ENCODE measurements at regions not wholly inside any gene's neighbourhood (a gene's known extent, or its start where the extent isn't known, plus 50 kb on each side); places are given as distances from the start of the nearest gene placed in this dataset.

- no peak for DNase-seq (ENCODE audit: low spot score)
- no peak overlapping the region for H3K4me3 ChIP-seq
- no peak for TF ChIP-seq CTCF (IDR thresholded peaks at IDR 0.05)
- no peak overlapping the region for H3K27ac ChIP-seq
Measured at GRCh38 chr2:107645586-107645985, 181.1 kb upstream of the RGPD4 start.

- Histone ChIP-seq H3K4me3 (no peak overlapping the region), H3K27ac (no peak overlapping the region)
- no peak for TF ChIP-seq CTCF (IDR thresholded peaks at IDR 0.05)
- DNase-seq (ENCODE audit: low spot score), result no peak
Measured at GRCh38 chr2:107648781-107649404, 177.8 kb upstream of the RGPD4 start.

- no peak for DNase-seq (ENCODE audit: low spot score)
- Histone ChIP-seq H3K27ac (no peak overlapping the region), H3K4me3 (no peak overlapping the region)
- TF ChIP-seq CTCF (IDR thresholded peaks at IDR 0.05), result no peak
Measured at GRCh38 chr2:107657049-107657448, 169.6 kb upstream of the RGPD4 start.

- Histone ChIP-seq H3K4me3 (no peak overlapping the region), H3K27ac (no peak overlapping the region)
- no peak for TF ChIP-seq CTCF (IDR thresholded peaks at IDR 0.05)
- no peak for DNase-seq (ENCODE audit: low spot score)
Measured at GRCh38 chr2:107663632-107664031, 163.1 kb upstream of the RGPD4 start.

- DNase-seq (ENCODE audit: low spot score), result no peak
- TF ChIP-seq CTCF (IDR thresholded peaks at IDR 0.05), result no peak
- H3K4me3 ChIP-seq, result no peak overlapping the region
- no peak overlapping the region for H3K27ac ChIP-seq
Measured at GRCh38 chr2:107669335-107669734, 157.4 kb upstream of the RGPD4 start.

GRCh38 chr2:107681936-107682335, 144.8 kb upstream of the RGPD4 start:
- Histone ChIP-seq H3K27ac (no peak overlapping the region), H3K4me3 (no peak overlapping the region)
- no peak for TF ChIP-seq CTCF (IDR thresholded peaks at IDR 0.05)
- no peak for DNase-seq (ENCODE audit: low spot score)

GRCh38 chr2:107684421-107684820, 142.3 kb upstream of the RGPD4 start:
- H3K27ac ChIP-seq, result no peak overlapping the region
- no peak for DNase-seq (ENCODE audit: low spot score)
- TF ChIP-seq CTCF (IDR thresholded peaks at IDR 0.05), result no peak
- H3K4me3 ChIP-seq, result no peak overlapping the region
